IMR-90 (cell line): ENCODE measurements at regions not wholly inside any gene's neighbourhood (a gene's known extent, or its start where the extent isn't known, plus 50 kb on each side); places are given as distances from the start of the nearest gene placed in this dataset.

Experiments used
- BHLHE40 ChIP-seq: fragments of 150-350 bp; IDR thresholded peaks from 2 replicates; pipeline ENCODE4 v1.6.1; 2016; ENCODE audit warnings: mild to moderate bottlenecking, low read depth, low read length
- CEBPB ChIP-seq: IDR thresholded peaks from 2 replicates; pipeline ENCODE4 v1.6.1; 2012; ENCODE audit warnings: low read depth, low read length, improper control_type of control experiment
- POLR2A ChIP-seq: IDR thresholded peaks from 2 replicates; pipeline ENCODE4 v1.6.1; 2012; ENCODE audit warnings: mild to moderate bottlenecking, low read depth, low read length
- TF ChIP-seq, protein P1 (sequence below): fragments of 150-350 bp; IDR thresholded peaks from 2 replicates; pipeline ENCODE4 v1.6.1; 2017; ENCODE audit warnings: mild to moderate bottlenecking, antibody characterized with exemption, low read length, low read depth
- TF ChIP-seq, protein P2 (sequence below): conservative IDR thresholded peaks from 2 replicates; pipeline ENCODE4 v1.5.1; 2012; ENCODE audit warnings: mild to moderate bottlenecking, low read depth, low read length, improper control_type of control experiment

DNA sequence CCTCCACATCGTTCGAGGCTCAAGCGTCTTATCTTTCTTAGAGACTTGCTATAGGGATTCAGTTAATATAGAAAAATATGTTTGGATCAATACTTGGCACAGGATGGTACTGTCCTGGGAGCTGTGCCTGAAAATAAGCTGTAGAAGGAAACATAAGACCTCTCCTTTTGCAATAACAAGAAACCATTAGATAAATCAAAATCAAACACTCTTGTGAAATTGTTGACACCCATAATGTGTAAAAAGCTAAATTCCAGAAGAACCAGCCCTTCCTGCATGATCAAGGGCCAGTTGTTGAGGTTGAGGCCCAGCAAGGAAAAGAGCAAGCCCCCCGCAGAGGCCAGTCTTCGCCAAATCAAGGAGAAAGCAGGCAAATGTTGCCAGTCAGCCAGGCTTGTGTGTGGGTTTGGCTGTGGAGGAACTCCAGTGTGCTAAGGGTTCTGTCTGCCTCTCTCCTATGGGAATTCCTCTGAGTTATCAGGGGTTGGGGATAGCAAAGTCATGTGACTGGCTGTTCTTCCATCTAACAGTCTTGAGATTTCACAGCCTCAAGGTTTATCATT is 185.7 kb downstream of the ACKR3 start:
- TF ChIP-seq, protein P1, sequence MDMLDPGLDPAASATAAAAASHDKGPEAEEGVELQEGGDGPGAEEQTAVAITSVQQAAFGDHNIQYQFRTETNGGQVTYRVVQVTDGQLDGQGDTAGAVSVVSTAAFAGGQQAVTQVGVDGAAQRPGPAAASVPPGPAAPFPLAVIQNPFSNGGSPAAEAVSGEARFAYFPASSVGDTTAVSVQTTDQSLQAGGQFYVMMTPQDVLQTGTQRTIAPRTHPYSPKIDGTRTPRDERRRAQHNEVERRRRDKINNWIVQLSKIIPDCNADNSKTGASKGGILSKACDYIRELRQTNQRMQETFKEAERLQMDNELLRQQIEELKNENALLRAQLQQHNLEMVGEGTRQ, result no peak
- TF ChIP-seq, protein P2, sequence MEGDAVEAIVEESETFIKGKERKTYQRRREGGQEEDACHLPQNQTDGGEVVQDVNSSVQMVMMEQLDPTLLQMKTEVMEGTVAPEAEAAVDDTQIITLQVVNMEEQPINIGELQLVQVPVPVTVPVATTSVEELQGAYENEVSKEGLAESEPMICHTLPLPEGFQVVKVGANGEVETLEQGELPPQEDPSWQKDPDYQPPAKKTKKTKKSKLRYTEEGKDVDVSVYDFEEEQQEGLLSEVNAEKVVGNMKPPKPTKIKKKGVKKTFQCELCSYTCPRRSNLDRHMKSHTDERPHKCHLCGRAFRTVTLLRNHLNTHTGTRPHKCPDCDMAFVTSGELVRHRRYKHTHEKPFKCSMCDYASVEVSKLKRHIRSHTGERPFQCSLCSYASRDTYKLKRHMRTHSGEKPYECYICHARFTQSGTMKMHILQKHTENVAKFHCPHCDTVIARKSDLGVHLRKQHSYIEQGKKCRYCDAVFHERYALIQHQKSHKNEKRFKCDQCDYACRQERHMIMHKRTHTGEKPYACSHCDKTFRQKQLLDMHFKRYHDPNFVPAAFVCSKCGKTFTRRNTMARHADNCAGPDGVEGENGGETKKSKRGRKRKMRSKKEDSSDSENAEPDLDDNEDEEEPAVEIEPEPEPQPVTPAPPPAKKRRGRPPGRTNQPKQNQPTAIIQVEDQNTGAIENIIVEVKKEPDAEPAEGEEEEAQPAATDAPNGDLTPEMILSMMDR, result no peak
- TF ChIP-seq POLR2A, result no peak
- TF ChIP-seq CEBPB, result no peak
- no peak for TF ChIP-seq BHLHE40
